GM21528 (cell line): ENCODE measurements at regions not wholly inside any gene's neighbourhood (a gene's known extent, or its start where the extent isn't known, plus 50 kb on each side); places are given as distances from the start of the nearest gene placed in this dataset.

Source experiments
- ATAC-seq: cut with Tn5 transposase; IDR thresholded peaks from one replicate; pipeline ENCODE4 v1.9.1; 2021; ENCODE audit warnings: mild to moderate bottlenecking, moderate library complexity; ENCODE audit not compliant: unreplicated experiment, low FRiP score

GRCh38 chr11:122062763-122063162 lies 53.3 kb downstream of the BLID start:
- no peak for ATAC-seq

- no peak for ATAC-seq
Observed at GRCh38 chr11:122059565-122059964, 56.5 kb downstream of the BLID start.

GRCh38 chr11:122050021-122050690 lies 65.9 kb downstream of the BLID start:
- no peak for ATAC-seq

GRCh38 chr11:122048401-122048800 lies 67.6 kb downstream of the BLID start:
- no peak for ATAC-seq

GRCh38 chr11:122046846-122047245 lies 69.2 kb downstream of the BLID start:
- no peak for ATAC-seq

- ATAC-seq: no peak
Observed at GRCh38 chr11:122046438-122046837, 69.6 kb downstream of the BLID start.

GRCh38 chr11:122045181-122045586 lies 70.8 kb downstream of the BLID start:
- no peak for ATAC-seq

GRCh38 chr11:122044086-122044485 lies 71.9 kb downstream of the BLID start:
- ATAC-seq: no peak

GRCh38 chr11:122042981-122043380 lies 73.0 kb downstream of the BLID start:
- ATAC-seq: no peak

GRCh38 chr11:122040464-122040863 lies 75.6 kb downstream of the BLID start:
- ATAC-seq: no peak

- ATAC-seq: no peak
Observed at GRCh38 chr11:122038543-122038942, 77.5 kb downstream of the BLID start.

- no peak for ATAC-seq
Observed at GRCh38 chr11:122037911-122038310, 78.1 kb downstream of the BLID start.

GRCh38 chr11:122036493-122036892 lies 79.5 kb downstream of the BLID start:
- no peak for ATAC-seq

GRCh38 chr11:122036018-122036417 lies 80.0 kb downstream of the BLID start:
- no peak for ATAC-seq

- no peak for ATAC-seq
Observed at GRCh38 chr11:122033631-122034030, 82.4 kb downstream of the BLID start.

- ATAC-seq: no peak
Observed at GRCh38 chr11:122033193-122033592, 82.8 kb downstream of the BLID start.

GRCh38 chr11:122032317-122032716 lies 83.7 kb downstream of the BLID start:
- ATAC-seq: no peak

- ATAC-seq: no peak
Observed at GRCh38 chr11:122031813-122032212, 84.2 kb downstream of the BLID start.

GRCh38 chr11:122030286-122030685 lies 85.7 kb downstream of the BLID start:
- ATAC-seq: no peak

GRCh38 chr11:122028545-122028944 lies 87.5 kb downstream of the BLID start:
- no peak for ATAC-seq

- no peak for ATAC-seq
Observed at GRCh38 chr11:122028036-122028435, 88.0 kb downstream of the BLID start.

- ATAC-seq: no peak
Observed at GRCh38 chr11:122025757-122026156, 90.3 kb downstream of the BLID start.

GRCh38 chr11:122024278-122024677 lies 91.7 kb downstream of the BLID start:
- no peak for ATAC-seq
